Esophagus squamous epithelium (tissue), 4 donors: ENCODE measurements at regions not wholly inside any gene's neighbourhood (a gene's known extent, or its start where the extent isn't known, plus 50 kb on each side); places are given as distances from the start of the nearest gene placed in this dataset.

Experiments
- POLR2A ChIP-seq, 4 donors: fragments of 450-650 bp; IDR thresholded peaks; one replicate each; pipeline ENCODE4 v1.6.1; 2017; ENCODE audit warnings: antibody characterized with exemption in 4 of 4, mild to moderate bottlenecking in 4 of 4, moderate library complexity in 3 of 4
- TF ChIP-seq, protein P1 (sequence below), 6 experiments: fragments of 450-650 bp in 4 of 6; fragments of 200-600 bp in 2 of 6; sonication (generic) in 2 of 6; IDR thresholded peaks; one replicate each; pipeline ENCODE4 v1.5.1; 2016 to 2019; ENCODE audit warnings: antibody characterized with exemption in 6 of 6, mild to moderate bottlenecking in 4 of 6, moderate library complexity in 4 of 6

DNA sequence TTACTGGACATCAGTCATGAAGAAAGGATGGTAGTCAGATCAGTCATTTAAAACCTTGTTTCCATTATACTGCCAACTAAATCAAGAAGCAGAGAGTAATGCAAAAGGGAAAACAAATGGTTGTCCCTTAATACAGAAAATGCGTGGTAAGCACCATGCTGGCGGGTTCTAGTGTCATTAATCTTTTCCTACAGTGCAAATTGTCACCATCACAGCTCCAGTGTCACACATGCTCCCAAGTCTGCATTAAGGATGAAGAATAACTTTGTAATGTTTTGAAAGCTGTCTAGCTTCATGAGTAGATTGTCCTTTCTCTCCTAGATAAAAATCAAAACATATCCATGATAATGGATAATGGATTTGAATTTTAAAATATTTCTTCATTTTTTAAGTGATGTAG is 735.6 kb downstream of the EPHA7 start:
- TF ChIP-seq, protein P1, sequence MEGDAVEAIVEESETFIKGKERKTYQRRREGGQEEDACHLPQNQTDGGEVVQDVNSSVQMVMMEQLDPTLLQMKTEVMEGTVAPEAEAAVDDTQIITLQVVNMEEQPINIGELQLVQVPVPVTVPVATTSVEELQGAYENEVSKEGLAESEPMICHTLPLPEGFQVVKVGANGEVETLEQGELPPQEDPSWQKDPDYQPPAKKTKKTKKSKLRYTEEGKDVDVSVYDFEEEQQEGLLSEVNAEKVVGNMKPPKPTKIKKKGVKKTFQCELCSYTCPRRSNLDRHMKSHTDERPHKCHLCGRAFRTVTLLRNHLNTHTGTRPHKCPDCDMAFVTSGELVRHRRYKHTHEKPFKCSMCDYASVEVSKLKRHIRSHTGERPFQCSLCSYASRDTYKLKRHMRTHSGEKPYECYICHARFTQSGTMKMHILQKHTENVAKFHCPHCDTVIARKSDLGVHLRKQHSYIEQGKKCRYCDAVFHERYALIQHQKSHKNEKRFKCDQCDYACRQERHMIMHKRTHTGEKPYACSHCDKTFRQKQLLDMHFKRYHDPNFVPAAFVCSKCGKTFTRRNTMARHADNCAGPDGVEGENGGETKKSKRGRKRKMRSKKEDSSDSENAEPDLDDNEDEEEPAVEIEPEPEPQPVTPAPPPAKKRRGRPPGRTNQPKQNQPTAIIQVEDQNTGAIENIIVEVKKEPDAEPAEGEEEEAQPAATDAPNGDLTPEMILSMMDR (IDR thresholded peaks at IDR 0.05), result no peak
- no peak for TF ChIP-seq POLR2A (IDR thresholded peaks at IDR 0.05)
